Nucleus accumbens (tissue), 56 donors: ENCODE measurements at regions not wholly inside any gene's neighbourhood (a gene's known extent, or its start where the extent isn't known, plus 50 kb on each side); places are given as distances from the start of the nearest gene placed in this dataset.
A peak's percentile ranks its signal among the peaks of the same experiment; 100 is the strongest.

Experiments
- DNase-seq, 56 donors: peaks; one replicate each; lab custom pipeline; 2025; lab: John Stamatoyannopoulos, UW

- DNase-seq: no peak
Observed at GRCh38 chr3:17852217-17852616, 109.8 kb upstream of the TBC1D5 start.

GRCh38 chr3:17850448-17850847, 108.0 kb upstream of the TBC1D5 start:
- no peak for DNase-seq

DNA sequence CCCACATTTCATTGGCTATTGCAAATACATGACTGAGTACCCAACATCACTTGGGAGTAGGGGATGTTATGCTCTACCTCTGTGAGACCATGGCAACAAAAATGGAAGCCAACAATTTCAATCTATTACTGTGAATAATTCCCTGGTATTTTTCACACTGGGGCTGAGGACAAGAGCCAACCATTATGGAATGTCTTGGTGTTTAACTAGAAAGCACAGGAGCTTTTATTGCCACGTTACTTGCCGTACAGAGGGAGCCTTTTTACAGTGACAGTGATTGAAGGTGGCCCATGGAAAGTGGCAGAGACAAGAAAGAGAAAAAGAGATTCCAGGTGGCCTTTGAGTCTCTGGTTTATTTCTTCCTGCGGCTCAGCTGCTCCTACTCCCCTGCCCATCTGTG, 105.7 kb upstream of the TBC1D5 start:
- no peak for DNase-seq

DNA sequence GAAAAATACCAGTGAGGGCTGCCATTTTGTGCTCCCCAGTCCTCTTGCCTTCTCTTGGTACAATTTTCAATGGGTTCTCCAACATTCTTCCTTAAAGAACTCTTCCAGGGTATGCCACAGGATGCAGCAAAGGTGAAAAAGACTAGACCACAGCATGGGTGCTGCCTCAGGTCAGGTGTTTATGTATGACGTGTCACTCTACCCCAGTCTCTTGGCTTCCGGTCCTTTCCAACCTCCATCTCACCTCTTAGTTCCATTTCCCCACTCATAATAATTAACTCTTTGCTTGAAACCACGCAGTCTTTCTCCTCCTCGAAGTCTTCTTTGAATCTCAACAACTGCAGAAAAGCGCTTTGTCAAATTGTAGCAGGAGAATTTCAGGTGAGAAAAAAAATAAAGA, 104.7 kb upstream of the TBC1D5 start:
- DNase-seq: no peak

GRCh38 chr3:17846466-17846865, 104.0 kb upstream of the TBC1D5 start:
- DNase-seq: no peak

- DNase-seq: no peak
Observed at GRCh38 chr3:17845026-17845812, 102.8 kb upstream of the TBC1D5 start.

DNA sequence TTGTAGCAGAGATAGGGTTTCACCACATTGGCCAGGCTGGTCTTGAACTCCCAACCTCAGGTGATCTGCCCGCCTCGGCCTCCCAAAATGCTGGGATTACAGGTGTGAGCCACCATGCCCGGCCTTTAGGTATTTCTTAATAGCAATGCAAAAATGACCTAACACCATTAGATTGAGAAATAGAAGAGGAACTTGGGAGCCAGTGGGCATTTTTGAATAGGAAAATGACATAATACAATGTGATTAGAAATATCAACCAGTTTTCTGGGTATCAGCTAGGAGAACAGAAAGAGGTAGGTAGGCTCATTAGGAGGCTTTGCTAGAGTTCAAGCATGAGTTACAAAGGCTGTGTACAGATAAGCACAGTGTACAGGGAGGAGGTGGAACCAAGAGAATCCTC, 101.8 kb upstream of the TBC1D5 start:
- no peak for DNase-seq

DNA sequence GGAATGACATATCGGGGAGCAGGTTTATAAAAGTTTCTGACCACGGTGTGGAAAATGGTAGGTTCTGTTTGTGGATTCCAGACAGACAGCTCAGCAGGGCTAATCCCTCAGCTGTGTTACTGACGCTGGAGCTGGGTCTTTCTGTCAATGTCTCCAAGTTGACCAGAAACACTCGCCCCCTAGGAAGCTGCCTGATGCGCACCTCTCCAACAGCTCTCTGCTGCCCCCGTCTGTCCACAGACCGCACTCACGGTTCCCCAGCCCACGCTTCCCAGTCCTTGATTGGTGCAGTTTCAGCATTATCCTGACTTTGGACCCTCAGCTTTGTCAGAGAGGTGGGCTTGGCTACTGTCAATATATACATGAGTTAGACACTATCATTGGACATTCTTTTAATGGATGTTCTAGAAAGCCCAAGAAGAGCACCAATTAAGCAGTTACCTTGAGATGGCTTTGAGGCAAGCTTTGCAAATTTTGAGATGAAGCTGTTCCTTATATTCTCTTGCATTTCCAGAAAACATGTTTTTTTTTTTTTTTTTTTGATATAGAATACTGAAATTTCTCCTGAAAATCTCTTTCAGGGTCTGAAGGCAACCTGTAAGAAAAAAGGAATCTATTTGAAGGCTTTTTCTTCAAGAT, 98.9 kb upstream of the TBC1D5 start:
- peak in 52 of 56 donors; percentile 3 to 81 (median 44) for DNase-seq

GRCh38 chr3:17840651-17841050, 98.2 kb upstream of the TBC1D5 start:
- no peak for DNase-seq

DNA sequence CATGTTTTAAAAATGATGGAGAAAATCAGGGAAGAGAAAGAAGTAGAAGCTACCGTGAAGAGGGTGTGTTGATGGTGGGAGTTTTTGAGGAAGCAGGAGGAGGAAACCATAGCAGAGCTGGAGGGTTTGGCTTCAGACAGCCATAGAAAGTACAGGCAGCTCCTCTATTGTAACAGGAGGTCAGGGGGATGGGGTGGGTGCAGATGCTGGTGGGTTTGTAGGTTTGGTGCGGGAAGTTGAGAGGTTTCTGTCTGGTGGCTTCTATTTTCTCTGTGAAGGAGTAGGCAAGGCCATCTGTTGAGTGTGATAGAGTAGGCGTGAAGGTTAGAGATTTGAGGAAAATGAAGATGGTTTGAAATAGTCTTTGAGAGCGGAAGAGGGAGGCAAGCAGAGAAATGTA, 97.7 kb upstream of the TBC1D5 start:
- no peak for DNase-seq

DNA sequence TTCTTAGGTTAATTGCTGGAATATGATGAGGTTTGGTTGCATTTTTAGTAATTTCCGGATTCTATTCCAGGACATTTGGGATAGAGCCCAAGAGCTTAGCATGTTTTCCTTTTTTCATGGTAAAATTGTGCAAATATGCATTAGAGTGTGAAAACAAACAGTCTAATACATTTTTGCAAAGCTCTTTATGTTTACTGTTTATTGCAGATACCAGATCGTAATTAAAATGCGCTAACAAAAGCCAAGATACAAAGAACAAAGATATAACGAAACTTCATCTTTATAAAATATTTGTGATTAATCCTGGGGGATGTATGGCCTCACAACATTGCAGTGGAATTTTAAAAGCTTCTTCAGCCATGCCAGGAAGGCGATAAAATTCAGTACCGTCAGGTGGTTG, 94.5 kb upstream of the TBC1D5 start:
- no peak for DNase-seq

DNA sequence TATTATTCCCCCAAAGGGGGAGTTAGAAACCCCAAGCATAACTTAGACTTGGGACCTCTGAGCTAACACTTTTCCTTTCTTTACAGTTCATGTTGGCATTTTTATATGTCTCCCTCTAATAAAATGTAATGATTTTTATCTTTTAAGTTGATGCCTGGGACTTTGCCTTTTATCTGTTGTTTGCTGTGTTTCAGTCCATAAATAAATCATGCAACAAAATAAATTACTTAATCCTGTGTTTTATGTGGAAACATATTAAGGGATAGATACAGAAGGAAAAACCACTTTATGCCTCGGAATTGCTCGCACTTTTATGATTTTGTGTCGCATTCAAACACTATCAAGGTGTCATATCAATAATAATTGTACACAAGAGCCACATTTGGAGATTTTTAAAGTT, 93.7 kb upstream of the TBC1D5 start:
- DNase-seq: no peak

DNA sequence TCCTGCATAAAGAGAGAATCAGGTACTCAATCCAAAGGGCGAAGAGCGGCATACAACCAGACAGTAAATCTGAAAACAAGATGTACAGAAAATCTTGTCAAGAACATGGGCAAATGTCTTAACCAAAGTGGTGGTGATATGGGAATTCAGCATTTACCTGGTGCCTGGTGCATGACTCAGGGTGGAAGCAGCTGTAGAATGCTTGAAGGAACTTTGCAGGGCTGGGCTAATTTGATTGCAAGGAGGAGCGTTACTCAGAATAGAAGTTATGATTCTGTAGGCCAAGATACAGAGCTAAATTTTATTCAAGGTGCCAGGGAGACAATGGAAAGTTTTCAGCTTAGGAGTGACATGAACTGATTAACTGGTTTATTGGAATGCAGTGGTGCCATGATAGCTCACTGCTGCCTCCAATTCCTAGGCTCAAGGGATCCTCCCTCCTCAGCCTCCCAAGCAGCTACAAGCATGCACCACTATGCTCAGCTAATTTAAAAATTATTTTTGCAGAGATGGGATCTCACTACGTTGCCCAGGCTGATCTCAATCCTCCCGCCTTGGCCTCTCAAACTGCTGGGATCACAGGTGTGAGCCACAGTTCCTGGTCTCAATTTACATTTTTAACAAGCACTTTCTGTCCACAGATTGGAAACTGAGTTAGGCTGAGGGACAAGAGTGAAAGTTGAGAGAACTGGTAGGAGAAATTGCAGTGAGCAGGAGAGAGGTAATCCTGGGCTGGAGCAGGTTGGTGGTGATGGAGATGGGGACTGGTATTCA, 91.5 kb upstream of the TBC1D5 start:
- no peak for DNase-seq

GRCh38 chr3:17832016-17832415, 89.6 kb upstream of the TBC1D5 start:
- DNase-seq: no peak

DNA sequence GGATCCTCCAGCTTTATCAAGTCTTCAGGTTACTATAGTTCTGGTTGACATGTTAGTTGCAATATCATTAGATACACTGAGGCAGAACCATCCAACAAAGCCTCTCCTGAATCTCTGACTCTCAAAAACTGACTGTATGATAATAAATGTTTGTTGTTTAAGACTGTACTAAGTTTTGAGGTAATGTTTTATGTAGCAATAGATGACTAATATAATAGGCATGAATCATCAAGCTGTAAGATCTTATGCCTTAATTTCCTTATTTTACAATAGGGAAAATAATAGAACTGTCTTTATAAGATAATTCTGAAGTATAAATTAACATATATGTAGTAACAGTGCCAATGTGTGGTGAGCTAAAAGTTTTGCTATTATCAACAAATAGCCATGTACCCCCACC, 88.9 kb upstream of the TBC1D5 start:
- DNase-seq: no peak

DNA sequence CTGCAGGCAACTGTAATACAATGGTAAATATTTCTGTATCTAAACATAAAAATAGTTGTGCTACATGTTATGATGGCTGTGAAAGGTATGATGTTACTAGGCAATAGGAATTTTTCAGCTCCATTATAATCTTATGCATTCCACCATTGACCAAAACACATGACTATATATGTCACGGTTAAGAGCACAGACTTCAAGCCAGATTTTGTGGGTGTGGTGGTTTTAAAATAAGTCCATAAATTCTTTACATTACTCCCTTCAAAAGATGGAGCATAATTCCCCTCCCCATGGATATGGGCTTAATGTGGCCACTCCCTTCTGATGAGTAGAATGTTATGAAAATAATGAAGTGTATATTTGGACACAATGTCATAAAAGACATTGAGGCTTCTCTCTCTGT, 88.4 kb upstream of the TBC1D5 start:
- DNase-seq: no peak

GRCh38 chr3:17828388-17828787, 86.0 kb upstream of the TBC1D5 start:
- DNase-seq: no peak

DNA sequence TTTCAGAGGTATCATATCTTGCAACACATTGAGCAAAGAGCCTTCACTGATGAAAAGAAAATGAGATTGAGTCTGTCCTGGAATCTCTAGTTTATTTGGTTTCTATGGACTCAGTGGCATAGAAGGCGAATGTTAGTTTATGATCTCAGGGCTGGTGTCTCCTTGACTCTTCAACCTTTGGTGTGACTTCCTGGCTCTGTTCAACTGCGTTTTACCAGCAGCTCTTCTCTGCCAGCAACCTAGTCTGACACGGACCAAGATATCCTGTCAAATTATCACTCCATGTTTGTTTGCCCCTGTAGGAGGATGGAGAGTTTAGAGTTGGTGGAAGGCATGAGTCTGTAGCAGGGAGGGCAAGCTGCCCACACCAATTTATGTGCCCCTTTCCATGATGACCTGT, 82.9 kb upstream of the TBC1D5 start:
- DNase-seq: no peak

- no peak for DNase-seq
Observed at GRCh38 chr3:17823816-17824215, 81.4 kb upstream of the TBC1D5 start.

- no peak for DNase-seq
Observed at GRCh38 chr3:17823036-17823435, 80.6 kb upstream of the TBC1D5 start.

DNA sequence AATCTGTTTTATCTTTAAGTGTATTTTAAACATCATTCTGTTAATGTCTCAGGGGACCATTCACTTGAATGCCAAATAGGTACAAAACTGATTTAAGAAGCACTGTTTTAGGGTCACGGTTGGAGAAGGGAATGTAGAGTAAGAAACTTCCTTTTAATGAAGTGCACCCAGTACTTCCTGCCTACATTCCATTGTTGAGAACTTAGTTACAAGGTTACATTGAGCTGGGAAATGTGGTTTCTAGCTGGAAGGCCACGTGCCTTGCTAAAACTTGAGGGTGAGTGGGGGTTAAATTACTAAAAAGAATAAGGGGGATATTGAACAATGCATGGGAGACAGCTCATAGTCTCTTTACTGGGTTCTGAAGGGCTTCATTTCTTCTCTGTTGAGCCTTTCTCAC, 78.3 kb upstream of the TBC1D5 start:
- DNase-seq: no peak

DNA sequence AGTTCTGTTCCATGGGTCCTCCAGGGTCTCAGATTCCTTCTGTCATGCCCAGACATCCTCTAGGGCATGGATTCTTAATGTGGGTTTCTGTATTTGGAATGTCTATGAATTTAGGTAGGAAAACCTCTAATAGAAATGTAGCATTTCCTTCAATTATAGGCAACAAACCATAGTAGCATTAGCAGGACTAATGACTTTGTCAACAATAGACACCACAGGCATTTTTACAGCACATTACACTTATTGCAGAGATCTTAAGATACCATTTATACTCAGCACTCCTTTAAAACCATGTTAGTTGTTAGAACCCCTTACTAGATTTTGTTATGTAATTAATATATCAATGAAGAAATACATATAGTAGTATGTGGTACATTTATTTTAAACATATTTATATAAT, 77.8 kb upstream of the TBC1D5 start:
- DNase-seq: no peak
